ENCODE measurements at regions not wholly inside any gene's neighbourhood (a gene's known extent, or its start where the extent isn't known, plus 50 kb on each side); places are given as distances from the start of the nearest gene placed in this dataset.

DNA sequence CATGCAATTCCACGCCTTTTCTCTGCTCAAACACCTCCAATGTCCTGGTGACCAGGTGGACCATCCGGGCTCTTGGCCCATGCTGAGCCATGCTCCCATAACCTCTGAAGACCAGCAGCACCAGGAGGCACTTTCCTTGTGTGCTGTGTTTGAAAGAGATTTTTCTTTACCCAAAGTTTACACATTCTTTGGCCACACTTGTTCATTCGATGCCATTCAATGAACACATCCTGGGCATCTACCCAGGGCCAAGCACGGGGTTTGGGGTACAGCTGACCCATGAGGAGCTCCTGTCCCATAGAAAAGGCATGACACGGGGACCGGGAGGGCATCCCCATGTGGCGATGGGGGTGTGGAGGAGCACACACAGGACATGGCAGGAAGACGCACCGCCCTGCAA, 77.1 kb upstream of the IRX1 start:
- intact Hi-C loops (cut with DNase I) = no loop called here
- Histone ChIP-seq H3K36me3 (no peaks in the 10 kb centered on the region), H3K9me3 (no peaks in the 10 kb centered on the region), H3K27ac (no peak overlapping the region), H3K4me3 (no peak overlapping the region), H3K4me1 (no peaks in the 10 kb centered on the region), H3K27me3 (no peaks in the 10 kb centered on the region)
- TF ChIP-seq, protein P1, sequence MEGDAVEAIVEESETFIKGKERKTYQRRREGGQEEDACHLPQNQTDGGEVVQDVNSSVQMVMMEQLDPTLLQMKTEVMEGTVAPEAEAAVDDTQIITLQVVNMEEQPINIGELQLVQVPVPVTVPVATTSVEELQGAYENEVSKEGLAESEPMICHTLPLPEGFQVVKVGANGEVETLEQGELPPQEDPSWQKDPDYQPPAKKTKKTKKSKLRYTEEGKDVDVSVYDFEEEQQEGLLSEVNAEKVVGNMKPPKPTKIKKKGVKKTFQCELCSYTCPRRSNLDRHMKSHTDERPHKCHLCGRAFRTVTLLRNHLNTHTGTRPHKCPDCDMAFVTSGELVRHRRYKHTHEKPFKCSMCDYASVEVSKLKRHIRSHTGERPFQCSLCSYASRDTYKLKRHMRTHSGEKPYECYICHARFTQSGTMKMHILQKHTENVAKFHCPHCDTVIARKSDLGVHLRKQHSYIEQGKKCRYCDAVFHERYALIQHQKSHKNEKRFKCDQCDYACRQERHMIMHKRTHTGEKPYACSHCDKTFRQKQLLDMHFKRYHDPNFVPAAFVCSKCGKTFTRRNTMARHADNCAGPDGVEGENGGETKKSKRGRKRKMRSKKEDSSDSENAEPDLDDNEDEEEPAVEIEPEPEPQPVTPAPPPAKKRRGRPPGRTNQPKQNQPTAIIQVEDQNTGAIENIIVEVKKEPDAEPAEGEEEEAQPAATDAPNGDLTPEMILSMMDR (IDR thresholded peaks at IDR 0.05) = no peak
- ATAC-seq (no peak), FAIRE-seq (no peak), DNase-seq (no peak)
- 73 to 80% methylated on average over 9 of the region's 9 CpGs for WGBS, 2 donors

GRCh38 chr5:3518051-3518450, 77.6 kb upstream of the IRX1 start:
- Histone ChIP-seq H3K27ac (no peak overlapping the region), H3K9me3 (no peaks in the 10 kb centered on the region), H3K36me3 (no peaks in the 10 kb centered on the region), H3K4me3 (no peak overlapping the region), H3K27me3 (no peaks in the 10 kb centered on the region), H3K4me1 (no peaks in the 10 kb centered on the region)
- ATAC-seq (no peak), FAIRE-seq (no peak), DNase-seq (no peak)
- intact Hi-C loops (cut with DNase I) = no loop called here
- 68 to 80% methylated on average over 11 of the region's 11 CpGs for WGBS, 2 donors
- TF ChIP-seq, protein P1 (IDR thresholded peaks at IDR 0.05) = no peak

DNA sequence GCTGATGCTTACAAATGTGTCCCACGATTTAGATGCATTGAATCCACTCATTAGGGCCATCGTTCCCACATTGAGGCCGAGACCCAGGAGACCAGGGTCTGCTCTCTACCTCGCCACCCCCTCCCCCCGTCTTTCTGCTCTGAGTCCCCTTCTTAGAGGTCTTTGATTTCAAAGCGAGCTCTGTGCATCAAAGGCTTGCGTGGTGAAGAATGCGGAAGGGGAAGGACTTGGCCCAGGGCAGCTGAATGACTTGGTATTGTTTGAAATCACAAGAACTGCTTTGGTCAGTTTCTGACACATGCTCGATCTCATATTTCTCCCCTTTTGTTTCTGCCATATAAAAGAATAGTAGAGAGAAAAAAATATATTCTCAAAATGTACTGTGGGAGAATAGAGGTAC, 78.3 kb upstream of the IRX1 start:
- Histone ChIP-seq H3K4me3 (no peak overlapping the region), H3K9me3 (no peaks in the 10 kb centered on the region), H3K36me3 (no peaks in the 10 kb centered on the region), H3K27me3 (no peaks in the 10 kb centered on the region), H3K27ac (no peak overlapping the region), H3K4me1 (no peaks in the 10 kb centered on the region)
- DNase-seq = no peak
- 17 to 25% methylated on average over 9 of the region's 9 CpGs for WGBS, 2 donors
- no peak for FAIRE-seq
- TF ChIP-seq, protein P1 (IDR thresholded peaks at IDR 0.05) = no peak
- ATAC-seq = no peak
- intact Hi-C loops (cut with DNase I) = no loop called here

DNA sequence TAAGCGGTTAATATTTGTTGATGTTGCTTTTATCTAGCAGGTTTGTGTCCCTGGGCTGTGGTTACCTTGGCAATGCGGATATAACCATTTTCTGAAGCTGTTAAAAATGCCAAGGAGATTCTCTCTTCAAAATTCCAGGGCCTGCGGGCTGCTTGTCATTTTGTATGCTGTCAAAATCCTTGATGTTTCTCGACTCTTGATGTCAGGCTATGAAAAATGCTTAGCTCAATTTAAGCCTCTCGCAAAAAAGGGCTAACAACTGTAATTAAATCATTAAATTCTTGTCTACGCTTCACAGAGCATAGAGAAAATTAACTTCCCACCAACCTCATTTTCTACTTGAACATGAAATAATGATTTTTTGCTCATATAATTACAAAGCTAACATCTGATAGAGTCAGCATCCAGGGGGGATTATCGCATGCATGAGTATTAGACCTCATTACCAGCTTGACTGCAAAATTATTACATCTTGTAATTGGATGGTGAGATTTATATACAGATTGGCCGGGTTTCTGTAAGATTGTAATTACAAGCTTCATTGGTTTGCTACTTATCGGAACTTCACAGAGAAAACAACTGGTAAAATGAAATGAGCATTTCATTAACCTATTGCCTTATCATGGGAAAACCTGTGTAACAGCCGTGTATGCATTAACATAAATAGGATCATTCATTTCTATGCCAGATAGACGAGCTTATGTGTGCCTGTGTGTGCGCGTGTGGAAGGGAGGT, 83.1 kb upstream of the IRX1 start:
- Histone ChIP-seq H3K4me1 (no peaks in the 10 kb centered on the region), H3K36me3 (no peaks in the 10 kb centered on the region), H3K27ac (no peak overlapping the region), H3K27me3 (no peaks in the 10 kb centered on the region), H3K9me3 (no peaks in the 10 kb centered on the region), H3K4me3 (no peak overlapping the region)
- WGBS, 2 donors = 59 to 71% methylated on average over 13 of the region's 13 CpGs
- intact Hi-C loops (cut with DNase I) = no loop called here
- FAIRE-seq (no peak), DNase-seq (no peak), ATAC-seq (no peak)
- TF ChIP-seq, protein P1 (IDR thresholded peaks at IDR 0.05) = no peak

- no peak for ATAC-seq
- TF ChIP-seq, protein P1 (IDR thresholded peaks at IDR 0.05) = no peak
- 28 to 31% methylated on average over 7 of the region's 7 CpGs for WGBS, 2 donors
- H3K9me3 ChIP-seq = no peaks in the 10 kb centered on the region
- H3K4me1 ChIP-seq = no peaks in the 10 kb centered on the region
- no peaks in the 10 kb centered on the region for H3K27me3 ChIP-seq
- no peaks in the 10 kb centered on the region for H3K36me3 ChIP-seq
- no peak for DNase-seq
- no peak overlapping the region for H3K4me3 ChIP-seq
- intact Hi-C loops (cut with DNase I) = no loop called here
- no peak for FAIRE-seq
- H3K27ac ChIP-seq = no peak overlapping the region
Observed at GRCh38 chr5:3511934-3512333, 83.7 kb upstream of the IRX1 start.

Measured in pancreas (tissue), 10 donors.